ENCODE measurements at regions not wholly inside any gene's neighbourhood (a gene's known extent, or its start where the extent isn't known, plus 50 kb on each side); places are given as distances from the start of the nearest gene placed in this dataset.

- no peak for TF ChIP-seq CTCF (IDR thresholded peaks at IDR 0.05)
- TF ChIP-seq POLR2A (IDR thresholded peaks at IDR 0.05), result no peak
These were observed 186.2 kb downstream of the ACER2 start for GRCh38 chr9:19595003-19595402.
